HuH-7.5 (cell line): ENCODE measurements at regions not wholly inside any gene's neighbourhood (a gene's known extent, or its start where the extent isn't known, plus 50 kb on each side); places are given as distances from the start of the nearest gene placed in this dataset.
A peak's percentile ranks its signal among the peaks of the same experiment; 100 is the strongest.

Experiments used
- DNase-seq: peaks from one replicate; pipeline ENCODE4 v3.0.0; 2011; ENCODE audit warnings: low spot score

DNA sequence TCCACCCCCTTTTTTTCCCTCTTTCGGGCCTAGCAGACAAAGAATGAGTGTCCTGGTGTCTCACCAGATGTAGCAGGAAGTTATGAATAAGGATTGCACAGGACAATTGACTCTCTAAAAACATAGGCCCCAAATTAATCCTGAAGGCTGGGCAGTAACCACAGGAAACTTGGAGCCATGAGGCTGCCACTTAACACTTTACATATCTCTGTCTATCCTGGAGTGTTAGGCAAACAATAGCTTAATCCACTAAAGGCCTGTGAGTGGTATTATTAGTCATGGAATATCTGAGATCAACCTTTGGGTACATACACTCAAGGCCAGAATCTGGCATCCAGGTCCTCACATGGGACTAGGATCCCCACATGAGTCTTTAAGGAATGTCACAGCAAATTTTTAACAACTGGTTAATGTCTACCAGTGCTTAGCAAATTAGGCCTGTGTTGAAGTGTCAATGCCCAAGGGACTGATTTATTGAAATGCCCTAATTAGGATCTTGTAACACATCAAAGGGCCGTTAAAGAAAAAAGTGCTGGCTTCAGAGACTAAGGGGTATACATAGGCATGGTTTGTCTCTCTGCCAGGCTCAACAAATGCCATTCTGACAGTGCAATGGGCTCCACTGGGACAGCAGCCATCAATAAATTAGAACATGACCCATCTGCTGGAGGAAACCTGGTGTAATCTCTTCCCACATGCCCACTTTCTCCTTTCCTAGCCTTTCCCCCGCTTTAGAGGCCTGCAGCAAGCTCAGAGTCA is 196.7 kb upstream of the TBX20 start:
- DNase-seq = no peak

DNA sequence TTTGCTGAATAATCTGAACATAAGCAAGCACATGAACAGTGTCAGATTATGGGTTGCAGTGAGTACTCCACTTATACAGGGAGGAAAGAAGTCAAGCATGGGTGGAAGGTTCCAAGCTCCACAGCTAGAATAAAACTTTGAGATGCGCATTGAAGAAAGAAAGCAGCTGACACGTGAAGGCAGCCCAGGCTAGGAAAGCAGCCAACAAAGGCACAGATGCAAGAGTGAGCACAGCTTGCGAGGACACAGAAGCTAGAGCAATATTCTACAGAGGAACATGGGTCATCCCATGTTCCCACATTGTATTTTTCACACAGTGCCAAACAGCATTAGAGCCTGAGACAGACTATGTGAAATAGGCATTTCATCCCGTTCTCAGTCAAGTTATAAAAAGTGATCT is 194.6 kb upstream of the TBX20 start:
- no peak for DNase-seq

DNA sequence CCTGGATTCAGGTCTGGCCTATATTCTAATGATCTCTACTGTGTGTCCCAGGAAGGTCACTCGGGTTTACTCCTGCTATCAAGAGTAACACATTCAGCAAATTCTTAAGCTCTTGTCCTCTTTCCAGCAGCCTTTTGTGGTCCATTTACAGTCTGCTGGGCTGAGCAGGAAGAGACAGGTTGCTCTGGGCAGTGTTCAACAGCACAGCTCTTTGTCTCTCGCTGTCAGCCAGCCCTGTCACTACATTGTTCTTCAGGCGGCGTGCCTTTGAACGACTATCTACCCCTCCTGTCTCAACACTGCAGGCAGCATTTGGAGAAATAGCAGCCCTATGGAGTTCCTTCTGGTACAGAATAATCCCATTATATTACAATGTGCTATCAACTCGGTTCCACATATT is 192.2 kb upstream of the TBX20 start:
- DNase-seq = no peak

DNA sequence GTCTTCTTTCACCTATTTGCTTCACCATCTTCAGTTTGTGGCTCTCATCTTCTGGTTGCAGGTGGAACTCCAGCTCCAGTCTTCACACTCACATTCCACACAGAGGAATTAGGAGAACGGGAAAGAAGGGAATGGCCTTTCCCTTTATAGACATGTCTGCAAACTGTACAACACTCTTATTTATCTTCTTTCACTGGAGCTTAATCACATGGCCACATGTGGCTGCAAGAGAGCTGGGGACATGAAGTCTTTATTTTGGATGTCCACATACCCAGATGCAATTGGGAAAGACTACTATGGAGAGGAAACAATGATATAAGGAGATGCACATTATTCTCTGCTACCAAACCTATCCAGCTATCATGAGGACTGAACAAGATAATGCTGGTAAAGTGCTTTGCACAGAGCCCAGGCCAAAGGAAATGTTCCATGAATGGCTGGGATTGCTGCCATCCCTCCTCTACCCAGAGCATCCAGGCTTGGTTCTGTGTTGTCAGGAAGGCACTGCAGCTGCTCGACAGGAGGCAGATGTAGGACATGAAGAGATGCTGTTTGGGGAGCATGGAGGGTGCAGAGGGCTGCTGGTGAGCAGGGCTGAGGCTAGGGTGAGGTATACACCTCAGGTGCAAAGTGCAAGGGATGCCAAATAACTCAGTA is 183.8 kb upstream of the TBX20 start:
- DNase-seq = no peak

DNA sequence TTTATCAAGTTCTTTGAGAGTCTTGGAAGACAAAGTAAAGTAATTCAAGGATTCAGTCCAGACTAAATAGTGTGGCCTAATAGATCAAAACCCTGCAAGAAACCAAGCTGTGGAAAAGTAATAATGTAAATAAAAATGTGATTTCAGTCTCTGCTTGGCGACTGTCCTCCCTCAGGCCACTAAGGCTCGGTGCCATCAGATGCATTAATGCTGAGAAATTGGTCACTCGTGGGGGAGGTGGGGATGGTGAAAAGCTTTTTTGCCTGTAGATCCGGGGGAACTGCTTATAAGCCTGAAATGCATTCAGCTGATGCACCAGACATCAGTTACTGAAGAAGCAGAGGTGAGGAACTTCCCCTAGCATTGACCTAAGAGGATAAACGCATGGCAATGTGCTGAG is 182.6 kb upstream of the TBX20 start:
- DNase-seq = no peak

DNA sequence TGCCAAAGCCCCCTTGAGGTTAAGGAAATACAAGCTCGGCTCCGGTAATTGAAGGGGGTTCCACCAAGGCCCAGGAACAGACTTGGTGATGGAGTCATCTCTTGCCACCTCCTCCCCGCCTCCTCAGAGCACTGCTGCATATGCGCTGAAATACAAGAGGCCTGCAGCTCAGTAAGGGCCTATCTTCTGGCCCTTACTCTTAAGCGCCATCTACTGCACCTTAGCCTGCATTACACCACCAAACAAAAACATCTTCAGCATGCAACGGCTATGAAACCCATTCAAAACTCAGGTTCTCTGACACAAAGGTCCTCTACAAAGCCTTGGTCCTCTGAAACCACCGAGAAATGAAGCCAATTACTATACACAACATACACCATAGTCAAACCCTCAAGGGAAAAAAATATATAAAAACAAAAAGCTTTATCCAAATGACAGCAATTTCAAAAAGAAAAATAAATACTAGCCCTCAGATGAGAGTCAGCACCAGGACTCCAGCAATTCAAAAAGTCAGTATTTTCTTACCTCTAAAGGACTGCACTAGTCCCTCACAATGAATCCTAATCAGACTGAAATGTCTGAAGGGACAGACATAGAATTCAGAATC is 176.8 kb upstream of the TBX20 start:
- no peak for DNase-seq

DNA sequence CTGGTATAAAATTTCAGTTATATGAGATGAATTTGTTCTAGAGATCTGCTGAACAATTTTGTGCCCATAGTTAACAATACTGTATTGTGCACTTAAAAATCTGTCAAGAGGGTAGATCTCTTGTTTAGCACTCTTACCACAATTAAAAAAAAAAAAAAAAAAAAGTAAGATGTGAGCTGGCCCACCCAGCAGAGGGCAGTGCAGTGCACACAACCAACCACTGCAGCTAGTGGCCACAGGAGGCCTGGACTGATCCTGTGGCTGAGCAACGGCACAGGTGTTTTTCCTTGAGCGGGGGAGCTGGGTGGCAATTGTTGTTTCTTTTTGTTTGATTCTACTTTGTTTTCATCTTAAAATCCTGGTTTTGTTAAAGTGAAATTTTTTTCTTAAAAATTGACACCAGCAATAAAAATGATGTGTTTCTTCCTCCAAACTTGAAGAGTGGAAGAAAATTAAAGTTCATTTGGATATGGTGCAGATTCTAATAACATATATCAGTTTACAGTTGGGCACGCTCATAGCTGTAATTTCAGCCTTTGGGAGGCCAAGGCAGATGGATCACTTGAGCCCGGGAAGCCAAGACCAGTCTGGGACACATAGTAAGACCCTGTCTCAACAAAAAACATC is 171.1 kb upstream of the TBX20 start:
- DNase-seq = peak; percentile 70

DNA sequence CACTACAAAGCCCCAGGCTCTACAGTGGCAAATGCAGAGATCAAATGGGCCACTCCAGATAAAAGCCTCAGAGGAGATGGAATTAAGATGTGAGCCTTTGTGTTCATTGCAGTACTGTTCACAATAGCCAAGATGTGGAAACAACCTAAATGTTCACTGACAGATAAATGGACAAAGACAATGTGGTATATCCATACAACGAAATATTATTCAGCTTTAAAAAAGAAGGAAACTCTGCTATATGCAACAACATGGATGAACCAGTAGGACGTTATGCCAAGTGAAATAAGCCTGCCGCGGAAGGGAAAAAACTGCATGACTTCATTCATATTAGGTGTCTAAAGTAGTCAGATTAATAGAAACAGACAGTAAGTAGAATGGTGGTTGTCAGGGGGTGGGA is 170.5 kb upstream of the TBX20 start:
- DNase-seq = no peak

DNA sequence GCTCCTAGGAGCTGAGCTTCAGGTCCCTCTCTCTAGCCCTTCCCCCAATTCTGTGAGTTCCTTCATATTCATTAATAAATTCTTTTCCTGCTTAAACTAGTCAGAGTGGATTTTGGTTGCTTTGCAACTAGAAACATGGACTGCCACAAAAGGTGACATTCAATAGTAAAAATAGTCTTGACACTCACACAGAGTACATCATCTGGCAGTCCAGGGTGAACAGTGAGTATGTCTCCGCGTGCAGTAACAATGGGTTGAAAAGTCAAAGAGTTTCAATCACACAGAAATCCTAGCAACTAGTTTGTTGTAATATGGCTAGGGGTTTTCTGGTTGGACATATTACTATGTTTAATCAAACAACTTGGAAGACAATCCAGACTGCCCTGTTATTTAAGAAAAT is 168.8 kb upstream of the TBX20 start:
- DNase-seq = no peak

DNA sequence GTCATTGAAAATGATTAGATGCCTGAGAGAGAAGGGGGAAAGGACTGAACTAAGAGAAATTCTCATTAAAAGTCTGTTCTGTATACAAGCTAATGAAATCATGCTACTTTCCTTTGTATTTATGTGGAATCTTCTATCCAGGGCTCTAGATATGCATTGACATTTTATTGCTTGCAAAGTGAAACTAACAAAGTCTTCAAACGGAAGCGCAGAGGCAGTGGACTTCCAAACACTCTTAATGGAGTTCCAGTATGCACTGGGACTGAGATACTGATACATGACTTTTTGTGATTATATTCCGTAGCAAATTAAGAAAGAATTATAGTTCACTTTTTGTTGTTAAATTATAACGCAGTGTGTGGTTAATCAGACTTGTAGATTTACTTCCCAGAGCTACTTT is 166.8 kb upstream of the TBX20 start:
- DNase-seq = no peak

DNA sequence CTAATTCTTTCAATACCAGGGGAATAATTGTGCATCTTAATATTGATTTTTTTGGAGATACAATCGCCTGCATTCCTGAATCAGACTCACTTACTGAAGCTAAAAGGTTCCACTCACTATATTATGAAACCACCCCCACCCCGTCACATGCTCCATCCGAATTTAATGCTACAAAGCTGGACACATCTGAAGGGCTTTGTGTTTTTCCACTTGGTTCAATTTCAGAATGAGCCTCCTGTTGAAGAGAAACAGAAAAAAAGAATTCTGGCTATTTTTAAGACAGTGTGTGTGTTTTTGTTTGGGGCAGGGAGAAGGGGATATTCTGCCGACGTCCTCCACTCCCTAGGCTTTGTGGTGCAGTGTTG is 165.5 kb upstream of the TBX20 start:
- no peak for DNase-seq

DNA sequence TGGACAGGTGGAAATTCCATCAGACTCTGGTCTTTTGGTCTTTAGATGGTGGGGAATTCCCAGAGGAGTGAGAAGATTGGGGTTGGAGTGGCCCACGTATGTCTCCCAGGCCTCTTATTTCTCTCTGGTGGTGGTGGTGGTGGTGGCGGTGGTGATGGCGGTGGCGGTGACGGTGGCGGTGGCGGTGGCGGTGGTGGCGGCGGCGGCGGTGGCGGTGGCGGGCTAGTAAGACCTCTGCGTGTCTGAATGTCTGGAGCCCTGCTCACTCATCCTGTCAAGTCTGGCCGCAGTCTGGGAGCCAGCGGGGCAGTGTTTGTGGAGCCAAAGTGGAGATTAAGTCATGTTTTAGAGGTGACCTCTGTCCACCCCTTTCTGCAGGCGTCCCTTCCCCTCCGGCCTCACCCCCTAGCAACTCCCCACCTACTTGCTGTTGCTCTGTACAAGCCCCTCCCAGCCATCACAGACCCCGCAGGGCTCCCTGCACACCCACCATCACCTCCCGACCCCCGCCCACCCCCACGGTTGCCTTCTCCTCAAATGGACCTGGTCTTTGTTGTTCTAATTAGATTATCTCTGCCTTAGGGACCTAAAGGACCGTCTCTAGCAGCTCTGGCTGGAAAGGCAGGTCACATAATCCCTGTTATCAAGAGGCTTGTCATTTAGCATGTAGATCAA is 165.0 kb upstream of the TBX20 start:
- no peak for DNase-seq

DNA sequence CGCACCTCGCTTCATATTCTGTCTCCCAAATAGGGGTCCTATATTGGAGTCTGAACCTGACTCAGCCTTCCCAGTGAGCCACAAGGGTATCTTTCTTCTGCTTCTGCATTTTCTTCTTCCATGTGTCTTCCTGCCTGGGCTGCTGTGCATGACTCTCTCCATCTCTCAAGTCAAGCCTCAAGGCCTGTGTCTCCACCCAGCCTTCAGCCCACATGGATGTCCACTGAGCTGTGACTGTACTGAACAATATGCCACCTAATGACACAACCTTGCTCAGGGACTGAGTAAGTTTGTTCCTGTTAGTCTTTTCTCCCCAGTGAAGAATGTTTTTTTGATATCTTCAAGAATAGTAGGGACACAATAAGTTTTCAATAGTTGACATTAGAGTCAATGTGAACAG is 162.7 kb upstream of the TBX20 start:
- no peak for DNase-seq

DNA sequence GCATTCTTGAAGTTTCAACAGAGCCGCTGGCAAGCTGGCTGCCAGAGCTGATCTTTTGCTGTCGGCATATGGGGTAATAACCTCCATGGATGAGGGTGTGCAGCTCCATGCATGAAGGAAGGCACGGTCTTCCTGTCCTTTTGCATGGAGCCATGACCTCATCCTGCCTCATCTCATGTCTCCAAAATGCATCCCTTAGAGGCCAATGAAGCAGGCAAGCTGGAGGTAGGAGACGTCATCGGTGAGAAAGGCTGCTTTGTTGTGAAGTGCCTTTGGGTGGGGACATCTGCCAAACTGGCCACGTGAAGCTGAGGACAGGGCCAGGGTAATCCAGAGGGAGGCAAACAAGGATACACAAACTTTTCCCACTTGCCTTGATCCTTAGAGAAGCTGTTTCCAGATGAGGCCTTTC is 161.5 kb upstream of the TBX20 start:
- no peak for DNase-seq

DNA sequence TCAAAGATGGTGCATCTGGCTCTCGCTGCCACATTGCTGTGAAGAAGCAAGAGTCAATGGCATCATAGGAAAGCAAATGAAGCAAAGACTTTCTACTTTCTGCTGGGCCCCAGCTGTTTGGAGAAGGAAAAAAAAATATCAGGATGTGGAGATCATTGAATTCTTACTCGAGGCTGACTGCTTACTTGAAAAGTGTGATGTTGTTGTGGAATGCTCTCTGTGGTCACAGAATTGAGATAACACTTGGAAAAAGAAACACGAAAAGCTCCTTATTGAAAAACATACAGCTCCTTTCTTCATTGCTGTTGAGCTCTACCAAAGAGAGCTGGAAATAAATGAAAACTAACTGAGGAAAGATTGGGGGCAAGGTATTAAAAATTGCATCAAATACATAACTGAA is 157.4 kb upstream of the TBX20 start:
- no peak for DNase-seq

DNA sequence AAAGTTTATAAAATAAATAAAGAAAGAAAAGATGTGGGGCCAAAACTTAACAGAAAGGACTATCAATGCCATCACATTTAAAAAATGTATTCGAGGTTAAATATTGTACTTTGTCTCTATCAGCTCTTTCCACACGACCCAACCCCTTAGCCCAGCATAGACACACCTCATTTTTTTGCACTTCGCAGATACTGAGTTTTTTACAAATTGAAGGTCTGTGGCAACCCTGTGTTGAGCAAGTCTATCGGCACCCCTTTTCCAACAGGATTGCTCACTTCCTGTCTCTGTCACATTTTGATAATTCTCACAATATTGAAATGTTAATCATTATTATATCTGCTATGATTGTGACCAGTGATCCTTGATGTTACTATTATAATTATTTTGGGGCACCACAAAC is 151.6 kb upstream of the TBX20 start:
- no peak for DNase-seq

DNA sequence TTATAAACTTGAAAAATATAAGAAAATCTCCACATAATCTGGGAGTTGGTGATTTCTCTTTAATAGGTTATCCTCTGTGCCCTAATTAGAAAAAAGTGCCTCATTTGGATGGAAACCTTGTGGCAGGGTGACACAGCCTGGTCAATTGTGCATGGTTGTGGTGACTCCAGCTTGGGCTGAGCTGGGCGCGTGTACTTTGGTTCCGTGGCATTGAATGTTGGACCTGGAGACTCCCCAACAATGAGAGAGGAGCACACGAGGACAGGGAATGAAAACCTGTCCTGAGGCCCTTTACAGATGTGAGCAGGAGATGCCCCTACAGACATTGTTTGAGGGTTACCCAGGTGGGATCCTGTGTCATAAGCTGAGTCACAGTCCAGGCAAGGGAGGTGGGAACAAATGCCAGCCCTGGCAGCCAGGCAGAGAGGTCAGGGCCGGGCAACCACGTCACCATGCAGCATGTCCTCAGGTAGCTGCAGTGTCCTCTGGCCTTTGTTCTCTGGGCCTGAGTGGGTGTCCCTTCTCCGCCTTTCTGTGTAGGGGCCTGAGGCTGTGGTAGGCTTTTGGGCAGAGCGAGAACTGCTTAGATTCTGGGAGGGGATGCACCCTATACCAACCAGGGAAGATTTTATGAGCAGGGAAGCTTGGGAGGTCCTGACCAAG is 147.4 kb upstream of the TBX20 start:
- DNase-seq = no peak

DNA sequence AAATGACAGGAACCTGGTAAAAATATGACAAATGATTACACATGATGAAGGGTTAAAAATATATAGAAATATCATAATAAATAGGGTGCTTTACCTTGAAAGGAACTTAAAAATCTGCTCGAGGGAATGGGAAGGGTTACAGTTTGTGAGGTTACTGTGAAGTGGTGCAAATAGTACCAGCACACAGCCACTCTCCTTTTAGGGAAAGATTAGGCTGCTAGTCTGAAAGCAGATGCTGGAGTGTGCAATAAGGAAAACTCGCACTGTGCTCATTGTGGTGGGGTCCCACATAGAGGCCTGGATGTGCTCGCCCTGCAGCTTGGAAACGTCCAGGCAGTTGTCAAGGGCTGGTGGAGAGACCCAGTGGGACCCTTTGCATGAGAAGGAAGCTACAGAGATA is 145.9 kb upstream of the TBX20 start:
- DNase-seq = no peak

DNA sequence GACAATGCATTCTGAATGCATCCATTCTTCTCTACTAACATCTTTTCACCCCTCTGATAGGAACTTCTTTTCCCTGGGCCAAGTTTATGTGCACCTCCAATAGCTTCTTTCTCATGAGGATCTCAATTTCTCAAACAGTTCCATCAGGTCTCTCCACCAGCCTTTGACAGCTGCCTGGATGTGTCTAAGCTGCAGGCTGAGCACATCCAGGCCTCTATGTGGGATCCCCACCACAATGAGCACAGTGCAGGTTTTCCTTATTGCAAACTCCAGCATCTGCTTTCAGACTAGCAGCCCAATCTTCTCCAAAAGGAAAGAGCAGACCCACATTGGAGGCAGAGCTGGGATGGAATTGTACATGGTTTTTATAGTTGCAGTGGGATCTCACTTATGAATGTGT is 145.3 kb upstream of the TBX20 start:
- DNase-seq = no peak

DNA sequence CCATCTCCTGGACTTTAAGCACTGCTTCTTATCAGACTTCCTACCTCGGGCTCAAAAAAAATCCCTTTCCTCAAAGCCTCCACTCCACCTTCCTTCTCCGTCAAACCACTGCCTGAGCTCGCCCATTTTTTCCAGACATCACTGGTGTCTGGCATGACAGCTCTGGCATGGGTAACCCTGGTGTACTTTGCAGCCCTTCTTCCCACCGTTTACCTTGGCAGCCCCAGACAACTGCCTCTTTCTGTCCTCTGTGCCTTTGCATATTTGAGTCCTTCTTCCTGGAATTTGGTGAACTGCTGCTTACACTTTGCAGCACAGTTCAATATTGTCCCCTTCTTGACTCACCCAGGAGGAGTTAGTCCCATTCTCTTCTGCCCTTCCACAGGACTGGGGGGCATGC is 144.6 kb upstream of the TBX20 start:
- DNase-seq = no peak

DNA sequence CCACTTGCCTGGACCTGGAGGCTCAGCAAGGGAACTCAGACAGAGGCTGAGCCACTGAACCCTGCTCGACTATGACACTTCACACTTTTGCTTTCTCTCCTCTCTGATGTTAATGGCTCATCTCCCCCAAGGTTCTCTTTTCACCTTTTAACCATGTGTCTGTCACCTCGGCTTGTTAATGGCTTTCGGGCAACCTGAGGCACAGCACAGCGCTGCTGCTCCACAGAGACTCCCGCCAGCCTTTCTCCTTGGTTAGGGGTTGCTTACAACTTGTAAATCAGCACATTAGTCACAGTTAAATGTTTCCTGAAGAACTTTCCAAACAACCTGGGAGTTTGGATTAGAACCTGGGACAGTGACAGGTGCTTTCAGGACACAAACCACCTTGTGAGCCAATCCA is 136.2 kb upstream of the TBX20 start:
- DNase-seq = no peak

DNA sequence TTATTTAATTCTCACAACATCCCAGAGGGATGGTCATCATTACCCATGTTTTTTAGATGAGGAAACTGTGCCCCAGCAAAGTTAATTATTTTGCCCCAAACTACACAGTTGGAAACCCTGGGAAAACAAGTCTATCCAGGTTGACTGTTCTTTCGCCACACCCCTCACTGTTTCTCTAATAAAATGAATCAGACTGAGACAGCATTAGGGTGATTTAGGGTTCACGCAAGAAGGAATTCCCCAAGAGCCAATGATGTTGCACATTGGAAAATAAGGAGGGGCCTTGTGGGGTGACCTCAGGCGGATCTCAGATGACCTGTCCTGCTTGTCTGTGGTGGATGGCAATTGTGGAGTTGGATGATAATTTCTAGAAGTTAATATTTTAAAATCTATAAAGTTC is 135.7 kb upstream of the TBX20 start:
- DNase-seq = no peak
